C4-2B (cell line): ENCODE measurements at regions not wholly inside any gene's neighbourhood (a gene's known extent, or its start where the extent isn't known, plus 50 kb on each side); places are given as distances from the start of the nearest gene placed in this dataset.

Experiments
- H3K27ac ChIP-seq: fragments of 450-650 bp; 2 replicates; pipeline ENCODE4 v1.5.1; 2017
- ZFX ChIP-seq: fragments of 450-650 bp; IDR thresholded peaks from 2 replicates; pipeline ENCODE4 v1.6.1; 2017
- TF ChIP-seq, protein P1 (sequence below): fragments of 450-650 bp; conservative IDR thresholded peaks from 2 replicates; pipeline ENCODE4 v1.5.1; 2017; ENCODE audit warnings: mild to moderate bottlenecking

DNA sequence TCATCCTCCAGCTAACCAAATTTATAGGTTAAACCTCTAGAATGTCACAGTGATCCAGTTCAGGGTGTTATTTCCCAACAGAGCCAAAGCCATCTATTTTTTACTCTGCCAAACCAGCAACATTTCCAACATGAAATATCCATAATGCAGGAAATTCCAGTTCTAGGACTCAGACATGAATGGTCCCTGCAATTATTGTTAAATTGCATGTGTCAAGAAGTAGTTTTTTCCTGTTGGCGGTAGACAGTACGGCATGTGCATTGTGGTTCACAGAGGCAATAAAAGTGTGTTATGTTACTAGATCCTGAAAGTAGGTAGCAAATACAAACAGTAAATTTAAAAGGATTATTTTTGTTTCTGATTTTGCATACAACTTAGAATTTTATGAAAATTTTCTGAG lies 215.7 kb upstream of the THBS1 start:
- no peak overlapping the region for H3K27ac ChIP-seq
- TF ChIP-seq, protein P1, sequence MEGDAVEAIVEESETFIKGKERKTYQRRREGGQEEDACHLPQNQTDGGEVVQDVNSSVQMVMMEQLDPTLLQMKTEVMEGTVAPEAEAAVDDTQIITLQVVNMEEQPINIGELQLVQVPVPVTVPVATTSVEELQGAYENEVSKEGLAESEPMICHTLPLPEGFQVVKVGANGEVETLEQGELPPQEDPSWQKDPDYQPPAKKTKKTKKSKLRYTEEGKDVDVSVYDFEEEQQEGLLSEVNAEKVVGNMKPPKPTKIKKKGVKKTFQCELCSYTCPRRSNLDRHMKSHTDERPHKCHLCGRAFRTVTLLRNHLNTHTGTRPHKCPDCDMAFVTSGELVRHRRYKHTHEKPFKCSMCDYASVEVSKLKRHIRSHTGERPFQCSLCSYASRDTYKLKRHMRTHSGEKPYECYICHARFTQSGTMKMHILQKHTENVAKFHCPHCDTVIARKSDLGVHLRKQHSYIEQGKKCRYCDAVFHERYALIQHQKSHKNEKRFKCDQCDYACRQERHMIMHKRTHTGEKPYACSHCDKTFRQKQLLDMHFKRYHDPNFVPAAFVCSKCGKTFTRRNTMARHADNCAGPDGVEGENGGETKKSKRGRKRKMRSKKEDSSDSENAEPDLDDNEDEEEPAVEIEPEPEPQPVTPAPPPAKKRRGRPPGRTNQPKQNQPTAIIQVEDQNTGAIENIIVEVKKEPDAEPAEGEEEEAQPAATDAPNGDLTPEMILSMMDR: no peak
- no peak for TF ChIP-seq ZFX

DNA sequence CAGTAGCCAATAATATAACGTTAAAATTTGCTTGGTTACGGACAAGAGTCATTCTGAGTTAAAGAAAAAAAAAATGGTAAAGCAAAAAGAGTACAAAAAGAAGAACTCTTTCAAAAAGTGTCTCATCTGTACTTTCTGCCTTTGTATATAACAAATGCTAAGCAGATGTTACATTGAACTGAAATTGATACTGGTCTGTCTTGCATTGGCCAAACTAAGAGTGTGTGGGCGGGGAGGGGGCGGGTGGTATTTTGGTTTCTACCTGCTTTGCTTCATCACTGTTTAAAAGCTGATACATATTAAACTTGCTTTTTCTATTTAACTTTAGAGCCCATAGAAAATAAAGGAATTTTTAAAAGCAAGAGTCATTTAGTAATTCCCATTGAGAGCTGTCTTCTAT lies 215.0 kb upstream of the THBS1 start:
- H3K27ac ChIP-seq: no peak overlapping the region
- TF ChIP-seq, protein P1: no peak
- no peak for TF ChIP-seq ZFX

DNA sequence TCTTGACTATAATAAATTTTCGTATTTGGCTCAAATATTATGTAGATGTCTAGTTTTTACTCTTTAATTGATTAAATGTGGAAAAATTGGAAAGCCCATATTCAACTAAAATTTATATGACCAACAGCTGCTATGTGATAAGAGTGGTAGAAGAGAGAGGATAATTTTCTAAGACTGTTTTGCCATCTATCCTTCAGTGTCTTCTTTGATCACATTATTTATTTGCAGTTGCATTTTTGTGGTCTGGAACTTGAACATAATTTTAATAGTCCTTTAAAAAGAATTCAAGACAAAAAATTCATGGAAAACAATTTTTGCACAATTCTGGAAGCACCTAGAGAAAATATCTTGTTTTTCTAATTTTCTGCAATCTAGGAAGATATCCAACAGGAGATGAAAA lies 213.3 kb upstream of the THBS1 start:
- H3K27ac ChIP-seq: no peak overlapping the region
- TF ChIP-seq, protein P1: no peak
- no peak for TF ChIP-seq ZFX

DNA sequence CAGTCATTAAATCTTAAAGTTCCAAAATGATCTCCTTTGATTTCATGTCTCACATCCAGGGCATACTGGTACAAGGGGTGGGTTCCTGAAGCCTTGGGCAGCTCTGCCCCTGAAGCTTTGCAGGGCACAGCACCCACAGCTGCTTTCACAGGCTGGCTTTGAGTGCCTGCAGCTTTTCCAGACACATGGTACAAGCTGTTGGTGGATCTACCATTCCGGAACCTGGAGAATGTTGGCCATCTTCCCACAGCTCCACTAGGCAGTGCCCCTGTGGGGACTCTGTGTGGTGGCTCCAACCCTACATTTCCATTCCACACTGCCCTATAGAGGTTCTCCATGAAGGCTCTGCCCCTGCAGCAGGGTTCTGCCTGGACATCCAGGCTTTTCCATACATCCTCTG lies 211.1 kb upstream of the THBS1 start:
- TF ChIP-seq ZFX: no peak
- TF ChIP-seq, protein P1: no peak
- no peak overlapping the region for H3K27ac ChIP-seq

DNA sequence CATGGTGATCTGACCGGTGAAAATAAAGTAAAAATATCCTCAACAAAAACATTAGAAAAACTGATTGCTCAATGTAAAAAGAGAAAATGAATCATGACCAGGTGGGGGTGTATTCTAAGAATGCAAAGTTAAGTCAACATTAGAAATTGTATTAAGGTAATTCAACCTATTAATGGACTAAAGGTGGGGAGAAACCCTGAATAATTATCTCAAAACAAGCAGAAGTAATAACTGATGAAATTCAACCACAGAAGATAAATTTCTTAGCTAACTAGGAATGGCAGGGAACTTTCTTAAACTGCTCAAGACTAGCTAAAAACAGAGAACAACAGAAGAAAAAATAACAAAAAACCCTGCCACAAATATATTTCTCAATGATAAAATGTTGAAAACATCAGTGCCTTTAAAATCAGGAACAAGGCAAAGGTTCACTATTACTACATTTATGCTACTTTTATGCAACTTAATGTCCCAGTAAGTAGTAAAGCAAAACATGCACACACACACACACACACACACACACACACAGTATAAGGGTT lies 204.4 kb upstream of the THBS1 start:
- no peak for TF ChIP-seq ZFX
- TF ChIP-seq, protein P1: no peak
- no peak overlapping the region for H3K27ac ChIP-seq

DNA sequence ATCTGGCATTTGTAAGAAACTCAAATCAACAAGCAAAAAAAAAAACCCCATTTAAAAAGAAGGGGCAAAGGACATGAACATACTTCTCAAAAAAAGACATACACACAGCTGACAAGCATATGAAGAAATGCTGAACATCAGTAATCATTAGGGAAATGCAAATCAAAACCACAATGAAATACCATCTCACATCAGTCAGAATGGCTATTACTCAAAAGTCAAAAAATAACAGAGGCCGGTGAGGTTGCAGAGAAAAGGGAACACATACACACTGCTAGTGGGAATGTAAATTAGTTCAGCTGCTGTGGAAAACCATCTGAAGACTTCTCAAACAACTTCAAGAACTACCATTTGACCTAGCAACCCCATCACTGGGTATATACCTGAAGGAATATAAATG lies 199.4 kb upstream of the THBS1 start:
- TF ChIP-seq, protein P1: no peak
- no peak for TF ChIP-seq ZFX
- no peak overlapping the region for H3K27ac ChIP-seq

DNA sequence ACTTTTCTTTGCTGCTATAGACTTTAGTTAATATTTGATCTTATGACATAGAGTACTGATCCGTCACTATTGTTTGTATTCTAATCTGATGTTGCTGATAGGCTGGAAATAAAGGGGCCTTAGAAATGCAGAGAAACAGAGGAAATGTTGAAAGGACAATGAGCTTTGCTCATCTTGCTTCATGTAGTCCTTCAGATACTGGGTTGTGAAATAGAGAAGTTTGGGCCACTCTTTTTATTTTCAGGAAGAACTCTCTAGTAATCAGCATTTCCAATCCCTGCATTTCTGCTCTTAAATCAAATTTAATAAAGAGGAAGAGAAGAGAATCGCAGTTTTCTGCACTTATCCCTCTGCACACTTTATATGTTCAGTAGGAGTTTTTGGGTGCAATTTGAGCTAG lies 192.8 kb upstream of the THBS1 start:
- no peak overlapping the region for H3K27ac ChIP-seq
- TF ChIP-seq ZFX: no peak
- TF ChIP-seq, protein P1: no peak
